GM04503 (cell line): ENCODE measurements at regions not wholly inside any gene's neighbourhood (a gene's known extent, or its start where the extent isn't known, plus 50 kb on each side); places are given as distances from the start of the nearest gene placed in this dataset.
"Not testable (repeated sequence)": the region's sequence is repeated elsewhere in the genome, so short reads cannot be mapped to it uniquely, and the experiment has no call there.

Experiments
- DNase-seq: peaks from one replicate; pipeline ENCODE4 v3.0.0-alpha.2; 2012; ENCODE audit warnings: low read depth

DNA sequence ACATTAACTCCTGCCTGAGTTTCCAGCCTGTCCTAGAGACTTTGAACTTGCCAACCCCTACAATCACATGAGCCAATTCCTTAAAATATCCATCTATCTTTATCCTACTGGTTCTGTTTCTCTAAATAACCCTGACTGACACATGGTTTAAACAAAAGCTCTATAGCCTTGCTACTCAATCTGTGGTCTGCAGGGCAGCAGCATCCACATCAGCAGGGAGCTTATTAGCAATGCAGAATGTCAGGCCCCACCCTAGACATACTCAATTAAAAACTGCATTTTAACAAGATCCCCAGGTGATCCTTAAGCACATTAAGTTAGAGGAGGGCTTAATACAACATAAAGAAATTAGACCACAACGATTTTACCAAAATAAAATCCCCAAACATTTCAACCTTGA lies 108.3 kb upstream of the CPSF6 start:
- DNase-seq, result no peak

GRCh38 chr12:69136931-69137613 lies 102.3 kb upstream of the CPSF6 start:
- DNase-seq, result no peak

DNA sequence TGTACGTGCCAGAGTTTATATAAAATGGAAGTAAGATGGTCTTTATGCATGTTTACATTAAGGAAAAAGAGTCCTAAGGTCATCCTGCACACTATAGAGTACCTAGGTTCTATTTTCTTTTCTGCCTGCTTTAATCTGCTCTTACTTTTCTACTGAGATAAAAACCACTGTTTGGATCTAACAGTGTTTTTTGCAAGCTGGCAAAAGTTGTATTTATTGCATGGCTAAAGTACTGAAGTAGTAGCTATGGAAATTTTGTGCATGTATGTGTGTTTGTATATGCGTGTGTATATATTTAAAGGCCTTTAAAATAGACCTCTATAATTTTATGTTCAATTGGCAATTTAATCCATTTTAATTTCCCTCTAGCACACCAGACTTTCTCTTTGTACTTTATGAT lies 98.3 kb upstream of the CPSF6 start:
- no peak for DNase-seq

DNA sequence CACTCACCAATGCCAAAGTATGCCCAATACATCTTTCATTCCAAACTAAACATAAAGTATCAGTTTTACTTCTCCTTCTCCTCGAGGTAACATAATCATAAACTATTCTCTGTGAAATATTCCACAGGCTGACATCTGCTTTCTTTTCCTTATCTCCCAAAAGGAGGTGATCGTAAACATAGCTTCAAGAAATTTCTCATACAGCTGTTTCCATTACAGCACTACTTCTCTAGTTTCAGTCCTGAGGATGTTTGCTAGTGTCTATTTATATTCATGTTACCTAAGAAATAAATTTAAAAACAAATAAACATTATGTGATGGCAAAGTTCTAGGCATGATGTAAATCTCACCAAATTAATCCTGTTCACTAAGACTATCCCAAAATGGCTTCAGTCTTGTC lies 90.1 kb upstream of the CPSF6 start:
- no peak for DNase-seq

- no peak for DNase-seq
These were observed 89.1 kb upstream of the CPSF6 start for GRCh38 chr12:69150083-69150795.

DNA sequence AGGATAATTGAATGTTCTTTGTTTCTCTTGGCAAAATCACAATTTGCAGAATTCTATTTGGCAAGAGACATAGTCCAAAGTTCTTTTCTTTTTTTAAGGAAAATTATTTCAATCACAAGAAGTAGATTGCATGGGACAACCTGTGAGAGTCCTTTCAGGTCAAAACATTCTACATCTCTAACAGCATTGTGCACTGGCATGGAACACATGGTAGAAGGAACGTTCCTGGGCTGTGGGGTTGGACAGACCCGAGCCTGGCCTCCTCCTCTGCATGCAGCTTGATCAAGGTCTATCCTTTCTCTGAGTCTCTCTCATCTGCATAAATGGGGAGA lies 88.6 kb upstream of the CPSF6 start:
- DNase-seq, result no peak

DNA sequence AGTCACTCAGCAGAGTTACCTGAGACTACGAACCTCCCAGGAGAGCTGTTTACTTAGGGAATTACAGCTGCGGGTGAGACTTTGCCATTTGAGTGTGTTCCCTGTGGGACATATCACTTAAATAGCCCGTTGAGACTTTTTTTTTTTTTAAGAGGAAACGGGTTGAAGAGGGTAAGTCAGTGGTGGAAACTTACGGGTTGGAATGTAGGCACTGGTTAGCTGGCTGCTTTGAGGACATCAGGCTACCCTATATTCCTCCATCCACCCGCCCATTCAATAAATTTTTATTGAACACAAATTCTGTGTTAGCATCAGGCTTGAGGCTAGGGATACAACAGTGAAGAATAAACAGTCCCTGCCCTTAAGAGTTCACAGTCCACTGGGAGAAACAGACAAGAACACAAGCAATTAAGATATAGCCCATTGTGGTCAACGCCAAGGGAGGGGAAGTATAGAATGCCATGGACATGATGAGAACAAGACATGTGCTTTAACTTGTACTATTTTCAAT lies 88.1 kb upstream of the CPSF6 start:
- DNase-seq, result no peak

DNA sequence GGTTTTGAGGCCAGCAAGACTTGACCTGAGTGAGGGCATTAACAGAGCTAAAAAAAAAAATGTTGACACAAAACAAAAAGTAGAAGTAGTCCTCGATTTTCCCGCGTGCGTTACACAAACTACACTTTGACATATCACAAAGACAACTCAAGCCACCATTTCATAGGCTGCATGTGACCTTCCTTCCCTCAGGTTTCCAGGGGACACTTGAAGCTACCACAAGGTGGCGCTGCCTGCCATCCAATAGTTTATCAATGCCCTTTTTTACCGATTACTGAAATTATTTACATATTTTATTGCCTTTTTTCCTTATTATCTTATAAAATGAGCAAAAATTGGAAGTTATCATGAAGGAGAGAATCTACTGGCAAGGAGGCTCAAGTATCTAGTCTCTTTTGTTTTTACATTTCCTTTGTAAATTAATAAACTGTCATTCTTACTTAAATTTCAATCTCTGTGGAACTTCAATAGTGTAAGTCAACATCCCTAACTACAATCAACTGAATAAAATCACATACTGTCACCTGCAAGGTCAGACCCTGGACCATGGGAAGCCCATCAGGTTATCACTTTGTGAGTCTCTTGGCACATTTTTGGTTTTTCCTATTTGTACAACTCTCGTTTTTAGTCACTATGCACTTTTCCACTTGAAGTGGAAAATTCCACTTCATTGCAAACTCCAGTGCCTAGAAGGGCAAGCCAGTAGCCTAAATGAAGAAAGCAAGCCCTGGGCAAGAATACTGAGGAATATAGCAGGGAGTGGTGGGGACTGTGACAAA lies 84.6 kb upstream of the CPSF6 start:
- DNase-seq, result no peak

DNA sequence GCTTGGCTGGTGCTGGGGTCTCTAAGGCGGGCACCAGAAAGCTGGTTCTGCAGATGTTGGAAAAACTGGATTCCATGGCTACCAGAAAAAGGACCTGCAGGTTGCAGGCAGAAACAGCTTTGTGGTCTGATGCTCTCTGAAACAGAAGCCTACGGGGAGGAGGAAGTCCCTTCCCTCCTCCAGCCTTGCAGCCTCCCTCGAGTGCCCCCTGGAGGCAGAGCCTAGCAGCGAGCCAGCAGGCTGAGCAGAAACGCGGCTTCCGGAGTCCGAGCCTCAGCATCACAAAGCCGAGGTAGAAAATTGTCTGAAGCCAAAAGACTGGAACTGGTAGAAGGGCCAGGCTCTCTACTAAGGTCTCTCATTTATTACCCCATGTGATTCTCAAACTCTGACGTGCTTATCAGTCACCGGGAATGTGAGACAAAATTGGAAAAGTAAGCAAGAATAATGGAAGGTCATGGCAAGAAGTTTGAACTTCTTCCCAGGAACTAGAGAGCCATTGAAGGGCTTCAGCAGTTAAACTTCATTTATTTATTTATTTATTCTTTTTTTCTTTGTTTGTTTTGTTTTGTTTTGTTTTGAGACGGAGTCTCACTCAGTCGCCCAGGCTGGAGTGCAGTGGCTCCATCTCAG lies 82.2 kb upstream of the CPSF6 start:
- DNase-seq, result no peak

DNA sequence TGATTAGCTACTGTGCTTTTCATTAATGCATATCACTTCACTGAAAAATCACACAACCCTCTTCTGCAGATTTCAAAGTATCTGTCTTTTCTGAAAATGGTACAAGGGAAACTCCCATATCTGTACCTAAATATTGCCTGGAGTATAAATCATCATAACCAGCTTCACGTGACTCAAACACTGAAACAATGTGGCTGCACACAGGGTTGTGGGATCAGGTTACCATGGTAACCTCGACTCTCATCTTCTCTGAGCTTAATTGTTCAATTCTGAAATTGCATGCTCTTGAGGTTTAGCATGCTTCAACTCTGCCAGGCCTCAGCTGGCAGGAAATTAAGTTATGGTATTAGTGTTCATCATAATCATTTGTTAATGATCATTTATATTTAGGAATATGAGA lies 77.5 kb upstream of the CPSF6 start:
- DNase-seq, result no peak

DNA sequence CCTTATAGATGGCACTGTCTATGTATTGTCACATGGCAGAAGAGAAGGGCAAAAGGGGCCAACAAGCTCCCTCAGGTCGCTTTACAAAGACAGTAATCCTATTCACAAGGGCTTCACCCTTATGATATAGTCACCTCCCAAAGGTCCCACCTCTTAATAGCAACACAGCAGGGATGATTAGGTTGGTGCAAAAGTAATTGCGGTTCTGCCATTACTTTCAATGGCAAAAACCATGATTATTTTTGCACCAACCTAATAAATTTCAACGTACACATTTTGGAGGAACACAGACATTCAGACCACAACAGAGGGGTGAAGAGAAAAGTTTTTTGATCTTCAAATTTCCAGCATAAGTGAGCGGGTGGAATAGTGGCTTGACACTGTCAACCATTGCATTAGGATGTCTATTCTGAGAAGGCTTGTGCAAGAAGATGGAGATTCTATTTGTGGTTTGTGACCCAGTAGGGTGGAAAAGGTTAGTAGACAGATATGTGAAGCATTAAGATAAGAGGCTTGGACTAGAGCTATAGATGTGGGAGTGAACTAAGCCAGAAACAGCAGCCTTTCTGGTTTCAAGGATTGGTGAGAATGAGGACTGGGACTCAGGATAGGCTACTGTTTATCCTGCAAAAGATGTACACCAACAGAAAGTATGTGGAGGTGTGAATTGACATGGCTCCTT lies 75.5 kb upstream of the CPSF6 start:
- no peak for DNase-seq

- DNase-seq, result no peak
These were observed 71.7 kb upstream of the CPSF6 start for GRCh38 chr12:69167648-69168165.

DNA sequence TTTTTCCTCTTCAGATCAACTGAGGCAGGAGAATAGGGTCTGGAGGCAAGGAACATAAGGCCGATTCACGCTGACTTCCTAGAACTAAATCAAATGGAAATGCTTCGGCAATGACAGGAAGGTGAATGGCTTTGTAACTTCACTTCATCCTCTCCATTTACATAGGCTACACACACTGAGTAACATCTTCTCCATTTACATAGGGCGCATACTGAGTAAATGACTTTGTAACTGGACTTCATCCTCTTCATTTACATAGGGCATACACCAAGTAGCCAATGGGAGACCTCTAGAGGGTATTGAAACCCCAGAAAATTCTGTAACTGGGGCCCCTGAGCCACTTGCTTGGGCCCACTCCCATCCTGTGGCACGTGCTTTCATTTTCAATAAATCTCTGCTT lies 71.0 kb upstream of the CPSF6 start:
- DNase-seq, result no peak

- no peak for DNase-seq
These were observed 70.5 kb upstream of the CPSF6 start for GRCh38 chr12:69168828-69169227.

DNA sequence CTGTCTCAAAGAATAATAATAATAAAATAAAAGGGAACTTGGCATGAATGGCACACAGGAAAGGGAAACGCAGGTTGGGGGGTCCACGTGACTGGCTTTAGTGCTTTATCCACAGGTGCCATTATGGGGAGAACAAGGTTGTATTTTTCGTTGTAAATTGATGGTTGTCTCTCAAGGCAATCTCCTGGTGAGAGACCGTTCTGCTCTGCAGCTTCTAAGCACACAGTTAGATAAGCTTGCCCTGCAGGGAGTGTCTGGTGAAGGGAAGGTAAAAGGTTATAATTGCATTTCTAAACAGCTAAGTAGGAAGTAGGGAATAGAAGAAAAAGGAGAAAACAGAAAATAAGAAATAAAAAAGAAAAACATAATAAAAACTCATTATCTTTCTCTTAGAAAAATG lies 69.1 kb upstream of the CPSF6 start:
- DNase-seq, result no peak

GRCh38 chr12:69171881-69172280 lies 67.5 kb upstream of the CPSF6 start:
- no peak for DNase-seq

GRCh38 chr12:69172491-69172890 lies 66.9 kb upstream of the CPSF6 start:
- no peak for DNase-seq

DNA sequence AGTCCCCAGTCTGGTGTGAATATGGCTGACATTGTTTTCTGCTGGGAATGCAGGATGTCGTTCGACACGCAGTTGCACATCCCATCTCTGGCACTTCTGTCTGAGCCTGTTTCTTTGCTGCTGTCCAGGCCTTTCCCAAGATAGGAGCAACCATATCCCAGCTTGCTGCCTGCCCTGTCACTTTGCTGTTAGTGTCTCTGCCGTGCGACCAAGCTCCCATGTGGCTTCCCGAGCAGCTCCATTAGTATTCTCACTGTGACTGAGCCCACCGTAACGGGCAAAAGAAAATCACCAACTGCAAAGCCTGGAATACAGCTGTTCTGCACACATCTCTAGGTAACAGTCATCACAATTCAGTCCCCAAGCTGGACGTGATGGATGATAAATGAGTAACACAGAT lies 66.0 kb upstream of the CPSF6 start:
- no peak for DNase-seq

- no peak for DNase-seq
These were observed 59.6 kb upstream of the CPSF6 start for GRCh38 chr12:69179786-69180185.

GRCh38 chr12:69187572-69187971 lies 51.8 kb upstream of the CPSF6 start:
- DNase-seq, result not testable (repeated sequence)

DNA sequence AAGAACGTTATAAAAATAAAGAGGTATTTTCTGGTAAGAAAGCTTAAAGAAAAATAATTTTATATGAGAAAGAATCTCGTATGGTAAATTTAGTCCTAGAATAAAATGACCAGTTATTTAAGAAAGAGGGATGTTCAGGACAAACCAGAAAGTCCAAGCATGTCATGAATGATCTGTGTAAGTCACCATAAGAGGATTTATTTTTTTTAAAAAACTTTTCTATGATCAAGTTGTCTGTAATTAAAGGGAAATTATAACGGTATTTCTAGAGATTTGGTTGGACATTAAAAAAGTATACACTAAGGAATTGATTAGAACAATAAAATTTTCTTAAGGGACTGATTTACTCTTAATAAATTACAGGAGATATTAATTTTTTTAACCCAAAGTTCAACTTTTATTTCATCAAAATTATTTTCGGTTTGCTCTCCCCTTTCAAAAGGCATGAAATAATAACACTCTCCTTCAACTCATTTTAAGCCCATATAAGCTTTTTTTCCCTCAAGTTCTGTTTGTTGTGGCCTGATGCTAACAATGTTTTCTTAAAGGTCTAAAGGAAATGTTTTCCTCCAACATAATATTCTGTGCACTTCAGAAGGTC lies 49.9 kb upstream of the CPSF6 start:
- no peak for DNase-seq
